ENCODE measurements at regions not wholly inside any gene's neighbourhood (a gene's known extent, or its start where the extent isn't known, plus 50 kb on each side); places are given as distances from the start of the nearest gene placed in this dataset.

DNA sequence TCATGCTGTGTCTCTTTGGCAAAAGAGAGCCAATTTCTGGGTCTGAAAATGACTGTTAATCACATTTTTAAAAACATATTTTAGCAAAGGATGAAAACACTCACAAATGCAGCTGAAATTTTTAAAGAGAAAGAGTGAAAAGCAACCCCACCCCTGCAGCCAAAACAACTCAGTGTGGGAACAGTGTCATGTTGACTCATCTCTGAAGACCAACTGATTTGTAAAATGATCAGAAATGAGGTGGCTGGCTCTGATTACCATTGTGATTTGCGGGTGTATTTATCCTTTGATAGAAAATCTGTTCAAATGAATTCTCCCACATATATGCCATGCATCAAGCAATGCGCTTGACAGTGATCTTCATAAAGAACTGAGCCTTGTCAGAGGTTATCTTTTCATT lies 287.0 kb upstream of the ESRRG start:
- no peak overlapping the region for H2AK5ac ChIP-seq (ENCODE audit: low read depth, low read length)
- H3K27me3 ChIP-seq (ENCODE audit: control insufficient read depth in 3 of 3, insufficient read depth in 3 of 3, low read depth in 1 of 3, low read length in 3 of 3): no peaks in the 10 kb centered on the region
- H3K4ac ChIP-seq (ENCODE audit: low read length): no peak overlapping the region
- H2BK120ac ChIP-seq (ENCODE audit: low read depth, low read length): no peak overlapping the region
- no peak overlapping the region for H3K4me3 ChIP-seq (ENCODE audit: low read length in 2 of 2)
- no peaks in the 10 kb centered on the region for H3K79me1 ChIP-seq (ENCODE audit: low read depth, low read length)
- no CpG with 5 or more reads among the region's 2 CpGs for WGBS, 2 donors (ENCODE audit: extremely low coverage in 2 of 2, insufficient read length in 2 of 2, insufficient replicate concordance in 1 of 2)
- peaks cover 0 to 3% of the 10 kb centered on the region in 2 donors for H3K4me1 ChIP-seq (ENCODE audit: control insufficient read depth in 2 of 2, insufficient read depth in 1 of 2, low read depth in 1 of 2, low read length in 2 of 2)
- no peak overlapping the region for H3K14ac ChIP-seq (ENCODE audit: low read length)
- no peaks in the 10 kb centered on the region for H3K36me3 ChIP-seq (replicated peaks in 1 of 2; ENCODE audit: control insufficient read depth in 2 of 2, insufficient read depth in 2 of 2, low read length in 2 of 2)
- no peaks in the 10 kb centered on the region for H3K9me3 ChIP-seq (replicated peaks in 1 of 2; ENCODE audit: control insufficient read depth in 2 of 2, insufficient read depth in 1 of 2, low read depth in 1 of 2, low read length in 2 of 2)
- DNase-seq (ENCODE audit: low spot score): no peak
- no peak overlapping the region for H3K9ac ChIP-seq (ENCODE audit: low read depth, low read length, poor library complexity)
- no peak overlapping the region for H2BK15ac ChIP-seq (ENCODE audit: low read length)
- H3K18ac ChIP-seq (ENCODE audit: low read length): no peak overlapping the region
- no peak overlapping the region for H3K23ac ChIP-seq (ENCODE audit: low read depth, low read length, poor library complexity)
- no peak overlapping the region for H3K4me2 ChIP-seq (ENCODE audit: insufficient read depth, low read length, poor library complexity, severe bottlenecking)
- no peak overlapping the region for H3K27ac ChIP-seq (replicated peaks; ENCODE audit: low read length)
- no peak overlapping the region for H4K8ac ChIP-seq (ENCODE audit: low read depth, low read length)
- H2BK5ac ChIP-seq (ENCODE audit: low read length): no peak overlapping the region
- no peak overlapping the region for H4K91ac ChIP-seq (ENCODE audit: low read depth, low read length, poor library complexity)
- H2AFZ ChIP-seq (ENCODE audit: low read length): no peak overlapping the region
- H2BK12ac ChIP-seq (ENCODE audit: low read length): no peak overlapping the region

DNA sequence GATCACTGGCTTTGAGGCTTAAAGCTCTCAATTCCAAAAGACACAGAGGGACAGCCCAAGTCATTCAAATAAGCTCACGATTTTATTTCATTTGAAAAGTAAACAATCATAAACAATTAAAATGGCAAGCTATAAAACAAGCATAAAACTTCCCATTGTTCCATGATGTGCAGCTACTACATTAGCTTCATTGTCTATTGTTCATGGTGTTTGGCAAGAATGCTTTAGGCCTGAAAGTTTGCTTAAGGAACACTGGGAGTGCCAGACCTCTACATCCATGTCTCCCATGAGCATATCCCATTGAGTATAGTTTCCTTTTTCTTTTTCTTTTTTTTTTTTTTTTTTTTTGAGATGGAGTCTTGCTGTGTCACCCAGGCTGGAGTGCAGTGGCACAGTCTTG lies 286.1 kb upstream of the ESRRG start:
- no peak overlapping the region for H2AK5ac ChIP-seq (ENCODE audit: low read depth, low read length)
- no peak overlapping the region for H3K4ac ChIP-seq (ENCODE audit: low read length)
- no peak overlapping the region for H2BK120ac ChIP-seq (ENCODE audit: low read depth, low read length)
- DNase-seq (ENCODE audit: low spot score): no peak
- no peak overlapping the region for H4K91ac ChIP-seq (ENCODE audit: low read depth, low read length, poor library complexity)
- peaks cover 0 to 3% of the 10 kb centered on the region in 2 donors for H3K4me1 ChIP-seq (ENCODE audit: control insufficient read depth in 2 of 2, insufficient read depth in 1 of 2, low read depth in 1 of 2, low read length in 2 of 2)
- H3K18ac ChIP-seq (ENCODE audit: low read length): no peak overlapping the region
- H3K23ac ChIP-seq (ENCODE audit: low read depth, low read length, poor library complexity): no peak overlapping the region
- H3K4me2 ChIP-seq (ENCODE audit: insufficient read depth, low read length, poor library complexity, severe bottlenecking): no peak overlapping the region
- no peak overlapping the region for H2BK5ac ChIP-seq (ENCODE audit: low read length)
- H3K36me3 ChIP-seq (replicated peaks in 1 of 2; ENCODE audit: control insufficient read depth in 2 of 2, insufficient read depth in 2 of 2, low read length in 2 of 2): no peaks in the 10 kb centered on the region
- no peak overlapping the region for H3K4me3 ChIP-seq (ENCODE audit: low read length in 2 of 2)
- H4K8ac ChIP-seq (ENCODE audit: low read depth, low read length): no peak overlapping the region
- H3K27ac ChIP-seq (replicated peaks; ENCODE audit: low read length): no peak overlapping the region
- H3K79me1 ChIP-seq (ENCODE audit: low read depth, low read length): no peaks in the 10 kb centered on the region
- H3K27me3 ChIP-seq (ENCODE audit: control insufficient read depth in 3 of 3, insufficient read depth in 3 of 3, low read depth in 1 of 3, low read length in 3 of 3): no peaks in the 10 kb centered on the region
- no CpG with 5 or more reads among the region's 1 CpG for WGBS, 2 donors (ENCODE audit: extremely low coverage in 2 of 2, insufficient read length in 2 of 2, insufficient replicate concordance in 1 of 2)
- H3K9me3 ChIP-seq (replicated peaks in 1 of 2; ENCODE audit: control insufficient read depth in 2 of 2, insufficient read depth in 1 of 2, low read depth in 1 of 2, low read length in 2 of 2): no peaks in the 10 kb centered on the region
- H2BK12ac ChIP-seq (ENCODE audit: low read length): no peak overlapping the region
- H2AFZ ChIP-seq (ENCODE audit: low read length): no peak overlapping the region
- no peak overlapping the region for H3K14ac ChIP-seq (ENCODE audit: low read length)
- no peak overlapping the region for H2BK15ac ChIP-seq (ENCODE audit: low read length)
- H3K9ac ChIP-seq (ENCODE audit: low read depth, low read length, poor library complexity): no peak overlapping the region

GRCh38 chr1:217004776-217005436 lies 281.7 kb upstream of the ESRRG start:
- no peaks in the 10 kb centered on the region for H3K9me3 ChIP-seq (replicated peaks in 1 of 2; ENCODE audit: control insufficient read depth in 2 of 2, insufficient read depth in 1 of 2, low read depth in 1 of 2, low read length in 2 of 2)

GRCh38 chr1:217003355-217003754 lies 280.1 kb upstream of the ESRRG start:
- Histone ChIP-seq H3K79me1 (ENCODE audit: low read depth, low read length) (no peaks in the 10 kb centered on the region), H2BK15ac (ENCODE audit: low read length) (no peak overlapping the region), H3K27me3 (ENCODE audit: control insufficient read depth in 3 of 3, insufficient read depth in 3 of 3, low read depth in 1 of 3, low read length in 3 of 3) (no peaks in the 10 kb centered on the region), H3K4me3 (ENCODE audit: low read length in 2 of 2) (no peak overlapping the region), H2AFZ (ENCODE audit: low read length) (no peak overlapping the region), H4K91ac (ENCODE audit: low read depth, low read length, poor library complexity) (no peak overlapping the region), H3K4ac (ENCODE audit: low read length) (no peak overlapping the region), H3K23ac (ENCODE audit: low read depth, low read length, poor library complexity) (no peak overlapping the region), H2BK12ac (ENCODE audit: low read length) (no peak overlapping the region), H3K14ac (ENCODE audit: low read length) (no peak overlapping the region), H3K36me3 (replicated peaks in 1 of 2; ENCODE audit: control insufficient read depth in 2 of 2, insufficient read depth in 2 of 2, low read length in 2 of 2) (no peaks in the 10 kb centered on the region), H3K4me2 (ENCODE audit: insufficient read depth, low read length, poor library complexity, severe bottlenecking) (no peak overlapping the region), H3K27ac (replicated peaks; ENCODE audit: low read length) (no peak overlapping the region), H3K9me3 (replicated peaks in 1 of 2; ENCODE audit: control insufficient read depth in 2 of 2, insufficient read depth in 1 of 2, low read depth in 1 of 2, low read length in 2 of 2) (no peaks in the 10 kb centered on the region), H2AK5ac (ENCODE audit: low read depth, low read length) (no peak overlapping the region), H4K8ac (ENCODE audit: low read depth, low read length) (no peak overlapping the region), H2BK5ac (ENCODE audit: low read length) (no peak overlapping the region), H2BK120ac (ENCODE audit: low read depth, low read length) (no peak overlapping the region), H3K18ac (ENCODE audit: low read length) (no peak overlapping the region), H3K9ac (ENCODE audit: low read depth, low read length, poor library complexity) (no peak overlapping the region), H3K4me1 (ENCODE audit: control insufficient read depth in 2 of 2, insufficient read depth in 1 of 2, low read depth in 1 of 2, low read length in 2 of 2) (no peaks in the 10 kb centered on the region)
- no CpG with 5 or more reads among the region's 1 CpG for WGBS, 2 donors (ENCODE audit: extremely low coverage in 2 of 2, insufficient read length in 2 of 2, insufficient replicate concordance in 1 of 2)
- DNase-seq (ENCODE audit: low spot score): no peak

More at GRCh38 chr1:217004776-217005436, 281.7 kb upstream of the ESRRG start:
- DNase-seq (ENCODE audit: low spot score): no peak
- no peak overlapping the region for H2BK12ac ChIP-seq (ENCODE audit: low read length)
- H4K91ac ChIP-seq (ENCODE audit: low read depth, low read length, poor library complexity): no peak overlapping the region
- H3K36me3 ChIP-seq (replicated peaks in 1 of 2; ENCODE audit: control insufficient read depth in 2 of 2, insufficient read depth in 2 of 2, low read length in 2 of 2): no peaks in the 10 kb centered on the region
- H2BK5ac ChIP-seq (ENCODE audit: low read length): no peak overlapping the region
- H3K27ac ChIP-seq (replicated peaks; ENCODE audit: low read length): no peak overlapping the region
- H3K4me3 ChIP-seq (ENCODE audit: low read length in 2 of 2): no peak overlapping the region
- WGBS, 2 donors (ENCODE audit: extremely low coverage in 2 of 2, insufficient read length in 2 of 2, insufficient replicate concordance in 1 of 2): no CpG with 5 or more reads among the region's 4 CpGs
- no peak overlapping the region for H2AK5ac ChIP-seq (ENCODE audit: low read depth, low read length)
- no peak overlapping the region for H3K14ac ChIP-seq (ENCODE audit: low read length)
- no peak overlapping the region for H3K4me2 ChIP-seq (ENCODE audit: insufficient read depth, low read length, poor library complexity, severe bottlenecking)
- H3K4ac ChIP-seq (ENCODE audit: low read length): no peak overlapping the region
- H3K23ac ChIP-seq (ENCODE audit: low read depth, low read length, poor library complexity): no peak overlapping the region
- no peaks in the 10 kb centered on the region for H3K27me3 ChIP-seq (ENCODE audit: control insufficient read depth in 3 of 3, insufficient read depth in 3 of 3, low read depth in 1 of 3, low read length in 3 of 3)
- no peaks in the 10 kb centered on the region for H3K4me1 ChIP-seq (ENCODE audit: control insufficient read depth in 2 of 2, insufficient read depth in 1 of 2, low read depth in 1 of 2, low read length in 2 of 2)
- H3K79me1 ChIP-seq (ENCODE audit: low read depth, low read length): no peaks in the 10 kb centered on the region
- no peak overlapping the region for H2BK15ac ChIP-seq (ENCODE audit: low read length)
- H2BK120ac ChIP-seq (ENCODE audit: low read depth, low read length): no peak overlapping the region
- H4K8ac ChIP-seq (ENCODE audit: low read depth, low read length): no peak overlapping the region
- no peak overlapping the region for H2AFZ ChIP-seq (ENCODE audit: low read length)
- H3K9ac ChIP-seq (ENCODE audit: low read depth, low read length, poor library complexity): no peak overlapping the region
- no peak overlapping the region for H3K18ac ChIP-seq (ENCODE audit: low read length)

All from neuronal stem cell (in vitro differentiated cells).